ENCODE measurements at regions not wholly inside any gene's neighbourhood (a gene's known extent, or its start where the extent isn't known, plus 50 kb on each side); places are given as distances from the start of the nearest gene placed in this dataset.

GRCh38 chr5:33105521-33105941 is 335.2 kb upstream of the TARS1 start:
- TF ChIP-seq POLR2A (IDR thresholded peaks at IDR 0.05; ENCODE audit: low read depth, low read length) (no peak), POLR2AphosphoS5 (IDR thresholded peaks at IDR 0.05; ENCODE audit: low read depth, low read length) (no peak)
